HepG2 (cell line): ENCODE measurements at regions not wholly inside any gene's neighbourhood (a gene's known extent, or its start where the extent isn't known, plus 50 kb on each side); places are given as distances from the start of the nearest gene placed in this dataset.

ENCODE experiments used
- AGO2 ChIP-seq: fragments of 200-400 bp; formaldehyde crosslinking; optimal IDR thresholded peaks from 2 replicates; pipeline ENCODE3; 2017; ENCODE audit warnings: mild to moderate bottlenecking, low read depth, low read length, moderate library complexity
- ARNTL ChIP-seq: sonication (generic); formaldehyde crosslinking; IDR thresholded peaks from 2 replicates; pipeline ENCODE4 v1.4.0; 2020; ENCODE audit warnings: mild to moderate bottlenecking, missing genetic modification reagents
- CENPT ChIP-seq: sonication (generic); formaldehyde crosslinking; IDR thresholded peaks from 2 replicates; pipeline ENCODE4 v1.8.0; 2022; ENCODE audit warnings: low read depth, mild to moderate bottlenecking, moderate library complexity, missing genetic modification reagents
- DR1 ChIP-seq: sonication (generic); formaldehyde crosslinking; IDR thresholded peaks from 2 replicates; pipeline ENCODE4 v1.8.0; 2021; ENCODE audit warnings: mild to moderate bottlenecking, missing genetic modification reagents, inconsistent platforms
- EEA1 ChIP-seq: sonication (generic); formaldehyde crosslinking; IDR thresholded peaks from 2 replicates; pipeline ENCODE4 v1.5.1; 2020; ENCODE audit warnings: mild to moderate bottlenecking, missing genetic modification reagents, borderline replicate concordance
- EP300 ChIP-seq, 3 experiments: sonication (generic) in 1 of 3; formaldehyde crosslinking in 1 of 3; IDR thresholded peaks; 2 replicates each; pipeline versions ENCODE4 v1.5.1 to v1.6.1; 2011 to 2020; ENCODE audit warnings: low read depth in 2 of 3, low read length in 2 of 3, borderline replicate concordance in 1 of 3, improper control_type of control experiment in 1 of 3, mild to moderate bottlenecking in 1 of 3, missing genetic modification reagents in 1 of 3, moderate library complexity in 1 of 3
- HDAC6 ChIP-seq: fragments of 200-600 bp; sonication (generic); IDR thresholded peaks from 2 replicates; pipeline ENCODE4 v1.7.0; 2017; ENCODE audit warnings: mild to moderate bottlenecking, antibody characterized with exemption, low read length, low read depth
- KDM3A ChIP-seq: IDR thresholded peaks from 2 replicates; pipeline ENCODE4 v1.6.1; 2018; ENCODE audit warnings: low read depth, missing compliant biosample characterization
- KDM5A ChIP-seq: fragments of 200-600 bp; sonication (generic); IDR thresholded peaks from 2 replicates; pipeline ENCODE4 v1.7.0; 2018; ENCODE audit warnings: antibody characterized with exemption, mild to moderate bottlenecking, low read length, borderline replicate concordance
- NFIC ChIP-seq: IDR thresholded peaks from 2 replicates; pipeline ENCODE4 v1.6.1; 2012; ENCODE audit warnings: mild to moderate bottlenecking, low read length, inconsistent platforms
- NR2F6 ChIP-seq, 2 experiments: IDR thresholded peaks; 2 replicates each; pipeline ENCODE4 v1.6.1; 2016; ENCODE audit warnings: antibody characterized with exemption in 1 of 2, mild to moderate bottlenecking in 1 of 2
- POGK ChIP-seq: sonication (generic); formaldehyde crosslinking; conservative IDR thresholded peaks from 2 replicates; pipeline ENCODE4 v1.8.0; 2022; ENCODE audit warnings: mild to moderate bottlenecking, moderate library complexity, missing genetic modification reagents
- RARA ChIP-seq: IDR thresholded peaks from 2 replicates; pipeline ENCODE4 v1.6.1; 2016; ENCODE audit warnings: missing genetic modification reagents, missing compliant biosample characterization
- RXRA ChIP-seq: sonication (generic); formaldehyde crosslinking; IDR thresholded peaks from 2 replicates; pipeline ENCODE4 v1.5.1; 2020; ENCODE audit warnings: missing genetic modification reagents
- SIN3A ChIP-seq: IDR thresholded peaks from 2 replicates; pipeline ENCODE4 v1.6.1; 2011; ENCODE audit warnings: low read depth, mild to moderate bottlenecking, control low read depth, low read length, borderline replicate concordance
- ZNF10 ChIP-seq: sonication (generic); formaldehyde crosslinking; IDR thresholded peaks from 2 replicates; pipeline ENCODE4 v1.4.0; 2020; ENCODE audit warnings: mild to moderate bottlenecking, low read depth, missing genetic modification reagents, borderline replicate concordance
- ZNF101 ChIP-seq: sonication (generic); formaldehyde crosslinking; IDR thresholded peaks from 2 replicates; pipeline ENCODE4 v1.4.0; 2020; ENCODE audit warnings: mild to moderate bottlenecking, low read depth, missing genetic modification reagents, borderline replicate concordance
- ZNF747 ChIP-seq: sonication (generic); formaldehyde crosslinking; IDR thresholded peaks from 2 replicates; pipeline ENCODE4 v1.8.1; 2023; ENCODE audit warnings: missing genetic modification reagents, mild to moderate bottlenecking, borderline replicate concordance
- ZSCAN31 ChIP-seq: sonication (generic); formaldehyde crosslinking; IDR thresholded peaks from 2 replicates; pipeline ENCODE4 v1.5.0; 2020; ENCODE audit warnings: low read depth, mild to moderate bottlenecking, missing genetic modification reagents
- TF ChIP-seq, protein P1 (sequence below): IDR thresholded peaks from 2 replicates; pipeline ENCODE4 v1.6.1; 2016; ENCODE audit warnings: missing compliant biosample characterization, missing genetic modification reagents, borderline replicate concordance
- TF ChIP-seq, protein P2 (sequence below): sonication (generic); formaldehyde crosslinking; IDR thresholded peaks from 2 replicates; pipeline ENCODE4 v1.8.1; 2023; ENCODE audit warnings: mild to moderate bottlenecking, missing genetic modification reagents, borderline replicate concordance

GRCh38 chr10:91705948-91706670 is 73.2 kb upstream of the PPP1R3C start (continued):
- no peak for TF ChIP-seq CENPT (CRISPR knock-in tag)
- TF ChIP-seq RXRA (CRISPR knock-in tag) = peak; percentile 61; the same call in 1 of the 2 replicates
- TF ChIP-seq ZNF101 (CRISPR knock-in tag) = no peak
- TF ChIP-seq NFIC = peak; percentile 50; the same call in 1 of the 2 replicates
- no peak for TF ChIP-seq SIN3A
- TF ChIP-seq, protein P1, sequence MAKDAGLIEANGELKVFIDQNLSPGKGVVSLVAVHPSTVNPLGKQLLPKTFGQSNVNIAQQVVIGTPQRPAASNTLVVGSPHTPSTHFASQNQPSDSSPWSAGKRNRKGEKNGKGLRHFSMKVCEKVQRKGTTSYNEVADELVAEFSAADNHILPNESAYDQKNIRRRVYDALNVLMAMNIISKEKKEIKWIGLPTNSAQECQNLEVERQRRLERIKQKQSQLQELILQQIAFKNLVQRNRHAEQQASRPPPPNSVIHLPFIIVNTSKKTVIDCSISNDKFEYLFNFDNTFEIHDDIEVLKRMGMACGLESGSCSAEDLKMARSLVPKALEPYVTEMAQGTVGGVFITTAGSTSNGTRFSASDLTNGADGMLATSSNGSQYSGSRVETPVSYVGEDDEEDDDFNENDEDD (CRISPR knock-in tag) = no peak
- TF ChIP-seq ARNTL (CRISPR knock-in tag) = no peak
- no peak for TF ChIP-seq KDM5A
- no peak for TF ChIP-seq DR1
- peak; percentile 96 for TF ChIP-seq RARA (CRISPR knock-in tag)
- no peak for TF ChIP-seq EEA1 (CRISPR knock-in tag)
- no peak for TF ChIP-seq ZNF10 (CRISPR knock-in tag)
- peak; percentile 68 to 86; a peak in 2 of 4 replicates for TF ChIP-seq EP300 (IDR thresholded peaks at IDR 0.05; ENCODE audit: low read depth in 2 of 2, low read length in 2 of 2)
- TF ChIP-seq EP300 (CRISPR knock-in tag; IDR thresholded peaks at IDR 0.05; ENCODE audit: borderline replicate concordance) = no peak
- TF ChIP-seq KDM3A (CRISPR knock-in tag) = peak; percentile 52; the same call in 1 of the 2 replicates
- peak; percentile 68; the same call in 1 of the 2 replicates for TF ChIP-seq POGK (CRISPR knock-in tag)
- TF ChIP-seq ZSCAN31 = no peak
- no peak for TF ChIP-seq HDAC6
- TF ChIP-seq AGO2 = no peak
- TF ChIP-seq ZNF747 (CRISPR knock-in tag) = no peak
- TF ChIP-seq, protein P2, sequence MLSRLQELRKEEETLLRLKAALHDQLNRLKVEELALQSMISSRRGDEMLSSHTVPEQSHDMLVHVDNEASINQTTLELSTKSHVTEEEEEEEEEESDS (CRISPR knock-in tag) = no peak
- peak; percentile 92 for TF ChIP-seq NR2F6 (IDR thresholded peaks at IDR 0.05)
- peak; percentile 80 for TF ChIP-seq NR2F6 (CRISPR knock-in tag; IDR thresholded peaks at IDR 0.05)
